ENCODE measurements at regions not wholly inside any gene's neighbourhood (a gene's known extent, or its start where the extent isn't known, plus 50 kb on each side); places are given as distances from the start of the nearest gene placed in this dataset.

GRCh38 chr7:10739401-10739800 is 234.3 kb upstream of the PHF14 start:
- intact Hi-C loops (cut with micrococcal nuclease): no loop called here
- H3K27ac Mint-ChIP-seq: no peak overlapping the region
- CTCF ChIA-PET: no interaction called here
- no peak for TF ChIP-seq CTCF (IDR thresholded peaks at IDR 0.05)
- POLR2A ChIA-PET: no interaction called here
- H3K4me3 Mint-ChIP-seq: no peak overlapping the region
- no peaks in the 10 kb centered on the region for H3K4me1 Mint-ChIP-seq (ENCODE audit: low read depth)
- H3K36me3 Mint-ChIP-seq (ENCODE audit: low read depth): no peaks in the 10 kb centered on the region
- no peak for ATAC-seq
- no peak for DNase-seq
- peaks cover 2% of the 10 kb centered on the region for H3K27me3 Mint-ChIP-seq
- no peaks in the 10 kb centered on the region for H3K9me3 Mint-ChIP-seq

- CTCF ChIA-PET: no interaction called here
- no peak overlapping the region for H3K4me3 Mint-ChIP-seq
- H3K27ac Mint-ChIP-seq: no peak overlapping the region
- intact Hi-C loops (cut with micrococcal nuclease): no loop called here
- H3K36me3 Mint-ChIP-seq (ENCODE audit: low read depth): no peaks in the 10 kb centered on the region
- H3K4me1 Mint-ChIP-seq (ENCODE audit: low read depth): no peaks in the 10 kb centered on the region
- H3K27me3 Mint-ChIP-seq: peaks cover under 1% of the 10 kb centered on the region
- no peak for DNase-seq
- no peak for ATAC-seq
- TF ChIP-seq CTCF (IDR thresholded peaks at IDR 0.05): no peak
- POLR2A ChIA-PET: interaction anchor here (0.5 kb wide), 1 partner anchor 218 kb away, joined by 3 read pairs; no protein-coding TSS in a partner anchor
- peaks cover 1% of the 10 kb centered on the region for H3K9me3 Mint-ChIP-seq
These were observed 232.9 kb upstream of the PHF14 start for GRCh38 chr7:10740805-10741204.

GRCh38 chr7:10756981-10757380 is 216.7 kb upstream of the PHF14 start:
- ATAC-seq (no peak), DNase-seq (no peak)
- Mint-ChIP-seq H3K36me3 (ENCODE audit: low read depth) (no peaks in the 10 kb centered on the region), H3K27me3 (no peaks in the 10 kb centered on the region), H3K4me1 (ENCODE audit: low read depth) (no peaks in the 10 kb centered on the region), H3K9me3 (peaks cover 17% of the 10 kb centered on the region), H3K4me3 (no peak overlapping the region), H3K27ac (no peak overlapping the region)
- POLR2A ChIA-PET: no interaction called here
- CTCF ChIA-PET: interaction anchor here (1.2 kb wide), 1 partner anchor 454 kb away, joined by 3 read pairs; no protein-coding TSS in a partner anchor
- no peak for TF ChIP-seq CTCF (IDR thresholded peaks at IDR 0.05)
- intact Hi-C loops (cut with micrococcal nuclease): no loop called here

- CTCF ChIA-PET: no interaction called here
These were observed 214.6 kb upstream of the PHF14 start for GRCh38 chr7:10759120-10759519.

GRCh38 chr7:10767771-10768170 is 205.9 kb upstream of the PHF14 start:
- ATAC-seq (no peak), DNase-seq (no peak)
- no peaks in the 10 kb centered on the region for H3K27me3 Mint-ChIP-seq
- H3K4me1 Mint-ChIP-seq (ENCODE audit: low read depth): no peaks in the 10 kb centered on the region
- intact Hi-C loops (cut with micrococcal nuclease): no loop called here
- no peak overlapping the region for H3K27ac Mint-ChIP-seq
- H3K9me3 Mint-ChIP-seq: no peaks in the 10 kb centered on the region
- TF ChIP-seq CTCF (IDR thresholded peaks at IDR 0.05): no peak
- no peaks in the 10 kb centered on the region for H3K36me3 Mint-ChIP-seq (ENCODE audit: low read depth)
- ChIA-PET POLR2A (no interaction called here), CTCF (no interaction called here)
- H3K4me3 Mint-ChIP-seq: no peak overlapping the region

More at GRCh38 chr7:10759120-10759519, 214.6 kb upstream of the PHF14 start:
- peaks cover 17% of the 10 kb centered on the region for H3K9me3 Mint-ChIP-seq
- H3K4me3 Mint-ChIP-seq: no peak overlapping the region
- no peak overlapping the region for H3K27ac Mint-ChIP-seq
- no peaks in the 10 kb centered on the region for H3K4me1 Mint-ChIP-seq (ENCODE audit: low read depth)
- H3K27me3 Mint-ChIP-seq: no peaks in the 10 kb centered on the region
- no peaks in the 10 kb centered on the region for H3K36me3 Mint-ChIP-seq (ENCODE audit: low read depth)
- no peak for DNase-seq
- ATAC-seq: no peak
- intact Hi-C loops (cut with micrococcal nuclease): no loop called here
- POLR2A ChIA-PET: no interaction called here
- no peak for TF ChIP-seq CTCF (IDR thresholded peaks at IDR 0.05)
